Neuronal stem cell (in vitro differentiated cells): ENCODE measurements at regions not wholly inside any gene's neighbourhood (a gene's known extent, or its start where the extent isn't known, plus 50 kb on each side); places are given as distances from the start of the nearest gene placed in this dataset.
"Not testable (repeated sequence)": the region's sequence is repeated elsewhere in the genome, so short reads cannot be mapped to it uniquely, and the experiment has no call there.

Experiments used
- DNase-seq: peaks from one replicate; pipeline ENCODE4 v3.0.0-alpha.2; 2013; ENCODE audit warnings: low spot score
- H2AFZ ChIP-seq: one replicate; pipeline ENCODE4 v1.6.1; 2013; ENCODE audit warnings: mild to moderate bottlenecking, low read length, inconsistent platforms
- H2AK5ac ChIP-seq: 2 replicates; pipeline ENCODE4 v1.6.1; 2013; ENCODE audit warnings: low read depth, mild to moderate bottlenecking, inconsistent platforms, low read length, moderate library complexity, mixed read lengths
- H2BK120ac ChIP-seq: 2 replicates; pipeline ENCODE4 v1.6.1; 2013; ENCODE audit warnings: low read depth, mild to moderate bottlenecking, inconsistent platforms, low read length, moderate library complexity, mixed read lengths
- H2BK12ac ChIP-seq: one replicate; pipeline ENCODE4 v1.6.1; 2013; ENCODE audit warnings: low read length, inconsistent platforms
- H2BK15ac ChIP-seq: 2 replicates; pipeline ENCODE4 v1.6.1; 2013; ENCODE audit warnings: mild to moderate bottlenecking, low read length, inconsistent platforms, mixed read lengths
- H2BK5ac ChIP-seq: one replicate; pipeline ENCODE4 v1.6.1; 2013; ENCODE audit warnings: inconsistent platforms, mild to moderate bottlenecking, low read length, moderate library complexity
- H3K14ac ChIP-seq: one replicate; pipeline ENCODE4 v1.6.1; 2013; ENCODE audit warnings: low read length, inconsistent platforms
- H3K18ac ChIP-seq: 2 replicates; pipeline ENCODE4 v1.6.1; 2013; ENCODE audit warnings: low read length, inconsistent platforms
- H3K23ac ChIP-seq: 2 replicates; pipeline ENCODE4 v1.6.1; 2013; ENCODE audit warnings: low read depth, mild to moderate bottlenecking, mixed read lengths, low read length, inconsistent platforms; ENCODE audit not compliant: poor library complexity
- H3K27ac ChIP-seq: replicated peaks from 3 replicates; pipeline ENCODE4 v1.5.1; 2013; ENCODE audit warnings: low read length, inconsistent platforms
- H3K27me3 ChIP-seq, 3 experiments: 2 replicates each; pipeline ENCODE4 v1.6.1; 2013; ENCODE audit warnings: low read length in 3 of 3, mild to moderate bottlenecking in 2 of 3, inconsistent platforms in 1 of 3, low read depth in 1 of 3, mixed read lengths in 1 of 3, moderate library complexity in 1 of 3; ENCODE audit not compliant: control insufficient read depth in 3 of 3, insufficient read depth in 3 of 3
- H3K36me3 ChIP-seq, 2 donors: replicated peaks in 1 of 2; 2 replicates each; pipeline ENCODE4 v1.6.1; 2013; ENCODE audit warnings: low read length in 2 of 2; ENCODE audit not compliant: control insufficient read depth in 2 of 2, insufficient read depth in 2 of 2
- H3K4ac ChIP-seq: 2 replicates; pipeline ENCODE4 v1.6.1; 2013; ENCODE audit warnings: inconsistent platforms, mild to moderate bottlenecking, low read length, moderate library complexity
- H3K4me1 ChIP-seq, 2 donors: 1 replicate in 1 of 2; 2 replicates in 1 of 2; pipeline ENCODE4 v1.6.1; 2013; ENCODE audit warnings: low read length in 2 of 2, low read depth in 1 of 2; ENCODE audit not compliant: control insufficient read depth in 2 of 2, insufficient read depth in 1 of 2
- H3K4me2 ChIP-seq: one replicate; pipeline ENCODE4 v1.6.1; 2013; ENCODE audit warnings: mild to moderate bottlenecking, low read length, inconsistent platforms; ENCODE audit not compliant: insufficient read depth, poor library complexity, severe bottlenecking
- H3K4me3 ChIP-seq, 2 donors: 2 replicates each; pipeline ENCODE4 v1.5.1; 2013; ENCODE audit warnings: low read length in 2 of 2, mild to moderate bottlenecking in 2 of 2, inconsistent platforms in 1 of 2, moderate library complexity in 1 of 2
- H3K79me1 ChIP-seq: one replicate; pipeline ENCODE4 v1.6.1; 2013; ENCODE audit warnings: low read depth, mild to moderate bottlenecking, inconsistent platforms, low read length, moderate library complexity
- H3K9ac ChIP-seq: one replicate; pipeline ENCODE4 v1.6.1; 2013; ENCODE audit warnings: mild to moderate bottlenecking, low read depth, low read length, inconsistent platforms; ENCODE audit not compliant: poor library complexity
- H3K9me3 ChIP-seq, 2 donors: replicated peaks in 1 of 2; 2 replicates each; pipeline versions ENCODE3 to v1.6.1; 2013; ENCODE audit warnings: low read length in 2 of 2, mild to moderate bottlenecking in 2 of 2, inconsistent platforms in 1 of 2, low read depth in 1 of 2, mixed read lengths in 1 of 2, moderate library complexity in 1 of 2; ENCODE audit not compliant: control insufficient read depth in 2 of 2, insufficient read depth in 1 of 2
- H4K8ac ChIP-seq: one replicate; pipeline ENCODE4 v1.6.1; 2013; ENCODE audit warnings: low read depth, mild to moderate bottlenecking, inconsistent platforms, low read length, moderate library complexity
- H4K91ac ChIP-seq: one replicate; pipeline ENCODE4 v1.6.1; 2013; ENCODE audit warnings: low read length, low read depth, mild to moderate bottlenecking, inconsistent platforms; ENCODE audit not compliant: poor library complexity
- WGBS, 2 donors: extraction: QIAGEN DNeasy Blood & Tissue Kit; methylation state at CpG; one replicate each; pipeline ENCODE4 v1.1.7; 2013; ENCODE audit warnings: missing lambda C conversion rate in 2 of 2, mixed read lengths in 1 of 2; ENCODE audit not compliant: insufficient read length in 2 of 2, insufficient replicate concordance in 1 of 2; ENCODE audit errors: extremely low coverage in 2 of 2; 5-methylcytosine and 5-hydroxymethylcytosine counted together

GRCh38 chr11:42434911-42435310 is 876.9 kb upstream of the API5 start:
- not testable (repeated sequence) for H3K9ac ChIP-seq, H3K9me3 ChIP-seq, H3K23ac ChIP-seq, H3K4ac ChIP-seq, H3K14ac ChIP-seq, DNase-seq, H3K27me3 ChIP-seq, H3K27ac ChIP-seq, H2BK120ac ChIP-seq, H2BK5ac ChIP-seq, H4K8ac ChIP-seq, H3K4me1 ChIP-seq, H3K36me3 ChIP-seq, H3K18ac ChIP-seq, H2BK15ac ChIP-seq, H2AFZ ChIP-seq, H2AK5ac ChIP-seq, H2BK12ac ChIP-seq, H3K4me2 ChIP-seq, H4K91ac ChIP-seq, H3K79me1 ChIP-seq, H3K4me3 ChIP-seq
- no CpG with 5 or more reads among the region's 25 CpGs for WGBS, 2 donors

- WGBS, 2 donors: no CpG with 5 or more reads among the region's 4 CpGs
- Histone ChIP-seq H3K14ac (no peak overlapping the region), H3K9ac (no peak overlapping the region)
Observed at GRCh38 chr11:42444406-42444805, 867.4 kb upstream of the API5 start.

GRCh38 chr11:42462558-42463310 is 849.1 kb upstream of the API5 start:
- H2BK15ac ChIP-seq: no peak overlapping the region

More at GRCh38 chr11:42444406-42444805, 867.4 kb upstream of the API5 start:
- H2BK15ac ChIP-seq: no peak overlapping the region
- DNase-seq: no peak
- no peak overlapping the region for H3K4ac ChIP-seq
- no peak overlapping the region for H2BK12ac ChIP-seq
- no peak overlapping the region for H4K8ac ChIP-seq
- no peak overlapping the region for H4K91ac ChIP-seq
- no peaks in the 10 kb centered on the region for H3K4me1 ChIP-seq
- no peaks in the 10 kb centered on the region for H3K36me3 ChIP-seq
- H3K9me3 ChIP-seq: peaks cover 0 to 2% of the 10 kb centered on the region in 2 donors
- H3K18ac ChIP-seq: no peak overlapping the region
- H3K4me2 ChIP-seq: no peak overlapping the region
- H3K79me1 ChIP-seq: no peaks in the 10 kb centered on the region
- H2AK5ac ChIP-seq: no peak overlapping the region
- H2AFZ ChIP-seq: no peak overlapping the region
- H2BK5ac ChIP-seq: no peak overlapping the region
- no peak overlapping the region for H2BK120ac ChIP-seq
- H3K23ac ChIP-seq: no peak overlapping the region
- no peaks in the 10 kb centered on the region for H3K27me3 ChIP-seq
- H3K4me3 ChIP-seq: no peak overlapping the region
- no peak overlapping the region for H3K27ac ChIP-seq

GRCh38 chr11:42465623-42466022 is 846.2 kb upstream of the API5 start:
- no peak overlapping the region for H3K4ac ChIP-seq
- no peak overlapping the region for H3K9ac ChIP-seq
- no peaks in the 10 kb centered on the region for H3K27me3 ChIP-seq
- H3K27ac ChIP-seq: no peak overlapping the region
- H3K36me3 ChIP-seq: no peaks in the 10 kb centered on the region
- no peak overlapping the region for H3K14ac ChIP-seq
- H2BK120ac ChIP-seq: no peak overlapping the region
- H2BK5ac ChIP-seq: no peak overlapping the region
- H2BK15ac ChIP-seq: no peak overlapping the region
- H2BK12ac ChIP-seq: no peak overlapping the region
- no peak for DNase-seq
- H3K18ac ChIP-seq: no peak overlapping the region
- no peaks in the 10 kb centered on the region for H3K9me3 ChIP-seq
- no peak overlapping the region for H3K23ac ChIP-seq
- no peak overlapping the region for H2AFZ ChIP-seq
- no peak overlapping the region for H2AK5ac ChIP-seq
- no peak overlapping the region for H3K4me3 ChIP-seq
- H3K79me1 ChIP-seq: no peaks in the 10 kb centered on the region
- no peak overlapping the region for H3K4me2 ChIP-seq
- H4K8ac ChIP-seq: no peak overlapping the region
- no CpG with 5 or more reads among the region's 2 CpGs for WGBS, 2 donors
- H4K91ac ChIP-seq: no peak overlapping the region
- no peaks in the 10 kb centered on the region for H3K4me1 ChIP-seq

More at GRCh38 chr11:42462558-42463310, 849.1 kb upstream of the API5 start:
- no peak overlapping the region for H3K27ac ChIP-seq
- H4K91ac ChIP-seq: no peak overlapping the region
- no peaks in the 10 kb centered on the region for H3K4me1 ChIP-seq
- H3K14ac ChIP-seq: no peak overlapping the region
- H2BK5ac ChIP-seq: no peak overlapping the region
- no peaks in the 10 kb centered on the region for H3K36me3 ChIP-seq
- no peak overlapping the region for H4K8ac ChIP-seq
- H3K27me3 ChIP-seq: no peaks in the 10 kb centered on the region
- H3K4me2 ChIP-seq: no peak overlapping the region
- H3K79me1 ChIP-seq: no peaks in the 10 kb centered on the region
- no CpG with 5 or more reads among the region's 8 CpGs for WGBS, 2 donors
- no peak for DNase-seq
- H3K9ac ChIP-seq: no peak overlapping the region
- H2AK5ac ChIP-seq: no peak overlapping the region
- no peak overlapping the region for H3K23ac ChIP-seq
- no peak overlapping the region for H2BK12ac ChIP-seq
- H3K4ac ChIP-seq: no peak overlapping the region
- H2AFZ ChIP-seq: no peak overlapping the region
- no peak overlapping the region for H2BK120ac ChIP-seq
- H3K18ac ChIP-seq: no peak overlapping the region
- H3K4me3 ChIP-seq: no peak overlapping the region
- H3K9me3 ChIP-seq: no peaks in the 10 kb centered on the region
